IPS-NIHi7 (cell line): ENCODE measurements at regions not wholly inside any gene's neighbourhood (a gene's known extent, or its start where the extent isn't known, plus 50 kb on each side); places are given as distances from the start of the nearest gene placed in this dataset.
"Not testable (repeated sequence)": the region's sequence is repeated elsewhere in the genome, so short reads cannot be mapped to it uniquely, and the experiment has no call there.

Experiments used
- DNase-seq: peaks from one replicate; pipeline ENCODE4 v3.0.0; 2012; ENCODE audit warnings: mixed read lengths; ENCODE audit errors: extremely low spot score

- no peak for DNase-seq
These were observed 950.3 kb downstream of the TSN start for GRCh38 chr2:122705746-122706145.

- DNase-seq: no peak
These were observed 951.3 kb downstream of the TSN start for GRCh38 chr2:122706757-122707223.

- no peak for DNase-seq
These were observed 951.9 kb downstream of the TSN start for GRCh38 chr2:122707224-122707824.

- DNase-seq: no peak
These were observed 954.6 kb downstream of the TSN start for GRCh38 chr2:122710049-122710448.

GRCh38 chr2:122713800-122714199, 958.3 kb downstream of the TSN start:
- DNase-seq: no peak

- not testable (repeated sequence) for DNase-seq
These were observed 965.4 kb downstream of the TSN start for GRCh38 chr2:122720822-122721221.

- peak; percentile 58 for DNase-seq
These were observed 979.4 kb downstream of the TSN start for GRCh38 chr2:122734766-122735424.

- no peak for DNase-seq
These were observed 980.8 kb downstream of the TSN start for GRCh38 chr2:122736279-122736678.

GRCh38 chr2:122737429-122738077, 982.1 kb downstream of the TSN start:
- DNase-seq: no peak

GRCh38 chr2:122739732-122740593, 984.5 kb downstream of the TSN start:
- no peak for DNase-seq

GRCh38 chr2:122740594-122740948, 985.1 kb downstream of the TSN start:
- no peak for DNase-seq

GRCh38 chr2:122741403-122741802, 986.0 kb downstream of the TSN start:
- DNase-seq: no peak

GRCh38 chr2:122743021-122743675, 987.7 kb downstream of the TSN start:
- no peak for DNase-seq

GRCh38 chr2:122745603-122746002, 990.2 kb downstream of the TSN start:
- no peak for DNase-seq

GRCh38 chr2:122747670-122748069, 992.2 kb downstream of the TSN start:
- DNase-seq: no peak

- peak; percentile 21 for DNase-seq
These were observed 993.1 kb downstream of the TSN start for GRCh38 chr2:122748552-122749011.

GRCh38 chr2:122749405-122749804, 994.0 kb downstream of the TSN start:
- no peak for DNase-seq

- DNase-seq: no peak
These were observed 994.6 kb downstream of the TSN start for GRCh38 chr2:122750095-122750494.

GRCh38 chr2:122750808-122751207, 995.4 kb downstream of the TSN start:
- no peak for DNase-seq

- no peak for DNase-seq
These were observed 997.9 kb downstream of the TSN start for GRCh38 chr2:122753336-122753735.

- DNase-seq: no peak
These were observed 999.1 kb downstream of the TSN start for GRCh38 chr2:122754561-122754960.
